ENCODE measurements at regions not wholly inside any gene's neighbourhood (a gene's known extent, or its start where the extent isn't known, plus 50 kb on each side); places are given as distances from the start of the nearest gene placed in this dataset.

GRCh38 chr10:84675060-84675459, 346.7 kb downstream of the CCSER2 start:
- H3K4me3 Mint-ChIP-seq: no peak overlapping the region
- no peak overlapping the region for H3K4me3 ChIP-seq
- DNase-seq (ENCODE audit: low spot score): no peak
- H3K4me1 Mint-ChIP-seq: no peaks in the 10 kb centered on the region
- H3F3A ChIP-seq (replicated peaks; ENCODE audit: low read depth): no peaks in the 10 kb centered on the region
- no peaks in the 10 kb centered on the region for H3K27me3 Mint-ChIP-seq (ENCODE audit: insufficient read depth, low read depth, poor library complexity)
- no peak overlapping the region for H2AFZ ChIP-seq
- no peaks in the 10 kb centered on the region for H3K4me1 ChIP-seq (ENCODE audit: insufficient read depth)
- no peaks in the 10 kb centered on the region for H3K36me3 Mint-ChIP-seq (ENCODE audit: low read depth)
- H3K27ac ChIP-seq (ENCODE audit: low read depth): no peak overlapping the region
- no peak overlapping the region for H3K4me2 ChIP-seq
- ATAC-seq: no peak
- H3K79me2 ChIP-seq (replicated peaks; ENCODE audit: insufficient read depth): no peaks in the 10 kb centered on the region
- no peak for TF ChIP-seq ZNF331 (CRISPR knock-in tag; IDR thresholded peaks at IDR 0.05; ENCODE audit: low read depth)
- TF ChIP-seq ETS1 (IDR thresholded peaks at IDR 0.05): no peak
- no peak for TF ChIP-seq ZNF462 (CRISPR knock-in tag; IDR thresholded peaks at IDR 0.05)
- TF ChIP-seq ZNF114 (CRISPR knock-in tag; IDR thresholded peaks at IDR 0.05): no peak
- no peak for TF ChIP-seq STAT1 (IDR thresholded peaks at IDR 0.05; ENCODE audit: unreplicated experiment)
- TF ChIP-seq CTCF (conservative IDR thresholded peaks at IDR 0.05; ENCODE audit: low read depth in 2 of 2): no peak
- no peak for TF ChIP-seq EZH2phosphoT487 (IDR thresholded peaks at IDR 0.05; ENCODE audit: unreplicated experiment)
- no peak for TF ChIP-seq EZH2 (IDR thresholded peaks at IDR 0.05; ENCODE audit: low read depth, unreplicated experiment)
- no peak for TF ChIP-seq JUNB (IDR thresholded peaks at IDR 0.05; ENCODE audit: unreplicated experiment)
- TF ChIP-seq REST (IDR thresholded peaks at IDR 0.05; ENCODE audit: unreplicated experiment): no peak
- TF ChIP-seq NANOG (IDR thresholded peaks at IDR 0.05; ENCODE audit: borderline replicate concordance): no peak
- no peak for TF ChIP-seq CREB1 (CRISPR knock-in tag; IDR thresholded peaks at IDR 0.05; ENCODE audit: low read depth)
- TF ChIP-seq POLR2AphosphoS5 (IDR thresholded peaks at IDR 0.05; ENCODE audit: low read depth): no peak
- H3K9me2 ChIP-seq (ENCODE audit: insufficient read depth): no peaks in the 10 kb centered on the region
- no peaks in the 10 kb centered on the region for H3K9me3 Mint-ChIP-seq
- H3K36me3 ChIP-seq (ENCODE audit: insufficient read depth): no peaks in the 10 kb centered on the region
- no peaks in the 10 kb centered on the region for H4K20me1 ChIP-seq (replicated peaks; ENCODE audit: insufficient read depth)
- no peak overlapping the region for H3K27ac Mint-ChIP-seq
- H3K27me3 ChIP-seq (ENCODE audit: insufficient read depth): no peaks in the 10 kb centered on the region

All from GM23338 (cell line).